IPS-18a (cell line): ENCODE measurements at regions not wholly inside any gene's neighbourhood (a gene's known extent, or its start where the extent isn't known, plus 50 kb on each side); places are given as distances from the start of the nearest gene placed in this dataset.
"Not testable (repeated sequence)": the region's sequence is repeated elsewhere in the genome, so short reads cannot be mapped to it uniquely, and the experiment has no call there.

Source experiments
- H3K27ac ChIP-seq: one replicate; pipeline ENCODE4 v1.5.1; 2013; ENCODE audit warnings: low read length
- H3K27me3 ChIP-seq: one replicate; pipeline ENCODE4 v1.6.1; 2013; ENCODE audit warnings: mild to moderate bottlenecking, low read length; ENCODE audit not compliant: control insufficient read depth, insufficient read depth
- H3K36me3 ChIP-seq: one replicate; pipeline ENCODE4 v1.6.1; 2013; ENCODE audit warnings: low read depth, low read length; ENCODE audit not compliant: control insufficient read depth
- H3K4me1 ChIP-seq: one replicate; pipeline ENCODE4 v1.6.1; 2013; ENCODE audit warnings: low read depth, low read length; ENCODE audit not compliant: control insufficient read depth
- H3K4me3 ChIP-seq: one replicate; pipeline ENCODE4 v1.5.1; 2013; ENCODE audit warnings: low read length
- H3K9ac ChIP-seq: one replicate; pipeline ENCODE4 v1.6.1; 2013; ENCODE audit warnings: mild to moderate bottlenecking, low read length, moderate library complexity
- H3K9me3 ChIP-seq: one replicate; pipeline ENCODE4 v1.6.1; 2013; ENCODE audit warnings: low read depth, low read length; ENCODE audit not compliant: control insufficient read depth

GRCh38 chr18:39453356-39453755 is 1887.8 kb upstream of the CELF4 start:
- H3K4me3 ChIP-seq, result no peak overlapping the region
- H3K9me3 ChIP-seq, result no peaks in the 10 kb centered on the region
- no peak overlapping the region for H3K9ac ChIP-seq
- no peaks in the 10 kb centered on the region for H3K27me3 ChIP-seq
- H3K36me3 ChIP-seq, result no peaks in the 10 kb centered on the region
- H3K27ac ChIP-seq, result no peak overlapping the region
- H3K4me1 ChIP-seq, result no peaks in the 10 kb centered on the region

GRCh38 chr18:39450958-39451357 is 1885.4 kb upstream of the CELF4 start:
- Histone ChIP-seq H3K4me3 (no peak overlapping the region), H3K36me3 (no peaks in the 10 kb centered on the region), H3K27ac (no peak overlapping the region), H3K4me1 (no peaks in the 10 kb centered on the region), H3K9ac (no peak overlapping the region), H3K27me3 (no peaks in the 10 kb centered on the region), H3K9me3 (no peaks in the 10 kb centered on the region)

- H3K4me3 ChIP-seq, result no peak overlapping the region
- H3K4me1 ChIP-seq, result no peaks in the 10 kb centered on the region
- no peak overlapping the region for H3K9ac ChIP-seq
- H3K27me3 ChIP-seq, result no peaks in the 10 kb centered on the region
- no peak overlapping the region for H3K27ac ChIP-seq
- H3K9me3 ChIP-seq, result no peaks in the 10 kb centered on the region
- H3K36me3 ChIP-seq, result no peaks in the 10 kb centered on the region
Measured at GRCh38 chr18:39449566-39449965, 1884.0 kb upstream of the CELF4 start.

GRCh38 chr18:39448942-39449341 is 1883.3 kb upstream of the CELF4 start:
- Histone ChIP-seq H3K9me3 (no peaks in the 10 kb centered on the region), H3K36me3 (no peaks in the 10 kb centered on the region), H3K4me1 (no peaks in the 10 kb centered on the region), H3K27ac (no peak overlapping the region), H3K9ac (no peak overlapping the region), H3K4me3 (no peak overlapping the region), H3K27me3 (no peaks in the 10 kb centered on the region)

- H3K9me3 ChIP-seq, H3K36me3 ChIP-seq, H3K27me3 ChIP-seq, H3K27ac ChIP-seq, H3K4me3 ChIP-seq, H3K4me1 ChIP-seq, H3K9ac ChIP-seq: not testable (repeated sequence)
Measured at GRCh38 chr18:39444957-39445356, 1879.4 kb upstream of the CELF4 start.

GRCh38 chr18:39441648-39442047 is 1876.0 kb upstream of the CELF4 start:
- H3K4me1 ChIP-seq, result no peaks in the 10 kb centered on the region
- H3K27ac ChIP-seq, result no peak overlapping the region
- no peaks in the 10 kb centered on the region for H3K27me3 ChIP-seq
- no peak overlapping the region for H3K9ac ChIP-seq
- no peak overlapping the region for H3K4me3 ChIP-seq
- H3K9me3 ChIP-seq, result no peaks in the 10 kb centered on the region
- H3K36me3 ChIP-seq, result no peaks in the 10 kb centered on the region

GRCh38 chr18:39435996-39436395 is 1870.4 kb upstream of the CELF4 start:
- Histone ChIP-seq H3K9ac (no peak overlapping the region), H3K4me3 (no peak overlapping the region), H3K27ac (no peak overlapping the region)

GRCh38 chr18:39435209-39435608 is 1869.6 kb upstream of the CELF4 start:
- Histone ChIP-seq H3K27ac (no peak overlapping the region), H3K9me3 (no peaks in the 10 kb centered on the region), H3K9ac (no peak overlapping the region), H3K36me3 (no peaks in the 10 kb centered on the region), H3K27me3 (no peaks in the 10 kb centered on the region), H3K4me3 (no peak overlapping the region), H3K4me1 (no peaks in the 10 kb centered on the region)

More at GRCh38 chr18:39435996-39436395, 1870.4 kb upstream of the CELF4 start:
- no peaks in the 10 kb centered on the region for H3K4me1 ChIP-seq
- no peaks in the 10 kb centered on the region for H3K27me3 ChIP-seq
- no peaks in the 10 kb centered on the region for H3K36me3 ChIP-seq
- no peaks in the 10 kb centered on the region for H3K9me3 ChIP-seq

GRCh38 chr18:39434223-39434920 is 1868.8 kb upstream of the CELF4 start:
- H3K4me1 ChIP-seq, result no peaks in the 10 kb centered on the region
- H3K4me3 ChIP-seq, result no peak overlapping the region
- H3K36me3 ChIP-seq, result no peaks in the 10 kb centered on the region
- H3K27ac ChIP-seq, result no peak overlapping the region
- no peaks in the 10 kb centered on the region for H3K27me3 ChIP-seq
- no peaks in the 10 kb centered on the region for H3K9me3 ChIP-seq
- H3K9ac ChIP-seq, result no peak overlapping the region

- no peaks in the 10 kb centered on the region for H3K4me1 ChIP-seq
- H3K4me3 ChIP-seq, result no peak overlapping the region
- H3K27me3 ChIP-seq, result no peaks in the 10 kb centered on the region
- H3K9me3 ChIP-seq, result no peaks in the 10 kb centered on the region
- no peak overlapping the region for H3K27ac ChIP-seq
- H3K36me3 ChIP-seq, result no peaks in the 10 kb centered on the region
- no peak overlapping the region for H3K9ac ChIP-seq
Measured at GRCh38 chr18:39425172-39425850, 1859.7 kb upstream of the CELF4 start.

GRCh38 chr18:39424261-39424660 is 1858.7 kb upstream of the CELF4 start:
- Histone ChIP-seq H3K9me3 (no peaks in the 10 kb centered on the region), H3K27me3 (no peaks in the 10 kb centered on the region), H3K27ac (no peak overlapping the region), H3K4me3 (no peak overlapping the region), H3K9ac (no peak overlapping the region), H3K36me3 (no peaks in the 10 kb centered on the region), H3K4me1 (no peaks in the 10 kb centered on the region)

- Histone ChIP-seq H3K36me3 (no peaks in the 10 kb centered on the region), H3K4me3 (no peak overlapping the region), H3K27me3 (no peaks in the 10 kb centered on the region), H3K9ac (no peak overlapping the region), H3K9me3 (no peaks in the 10 kb centered on the region), H3K4me1 (no peaks in the 10 kb centered on the region), H3K27ac (no peak overlapping the region)
Measured at GRCh38 chr18:39421276-39421675, 1855.7 kb upstream of the CELF4 start.
